ENCODE measurements at regions not wholly inside any gene's neighbourhood (a gene's known extent, or its start where the extent isn't known, plus 50 kb on each side); places are given as distances from the start of the nearest gene placed in this dataset.

DNA sequence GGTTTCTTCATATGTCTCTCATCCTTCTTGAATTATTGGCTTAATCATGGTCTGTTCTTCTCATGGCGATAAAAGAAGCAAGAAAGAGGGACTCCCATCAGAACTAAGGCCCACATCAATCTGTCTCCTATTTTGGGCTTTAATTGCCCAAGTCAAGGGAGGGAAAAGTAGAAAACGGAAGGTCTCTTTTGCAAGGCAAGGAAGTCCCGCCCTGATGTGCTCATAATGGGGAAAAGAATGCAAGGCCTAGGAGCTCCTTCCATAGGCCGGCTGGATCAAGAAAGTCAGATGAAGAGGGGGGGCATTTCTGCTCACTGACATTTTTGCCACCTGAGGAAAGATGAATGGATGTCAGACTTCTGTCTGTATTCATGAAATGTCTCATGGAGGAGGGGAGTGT lies 127.7 kb upstream of the RPS6KA3 start:
- H3K27me3 Mint-ChIP-seq, result no peaks in the 10 kb centered on the region
- no peaks in the 10 kb centered on the region for H3K9me3 Mint-ChIP-seq
- no peak overlapping the region for H3K27ac Mint-ChIP-seq
- H3K36me3 Mint-ChIP-seq (ENCODE audit: insufficient read depth), result peaks cover 4% of the 10 kb centered on the region
- no peaks in the 10 kb centered on the region for H3K4me1 Mint-ChIP-seq (ENCODE audit: low read depth in 2 of 2)
- DNase-seq (no peak), ATAC-seq (replicated peaks) (no peak)
- H3K4me3 Mint-ChIP-seq, result no peak overlapping the region

DNA sequence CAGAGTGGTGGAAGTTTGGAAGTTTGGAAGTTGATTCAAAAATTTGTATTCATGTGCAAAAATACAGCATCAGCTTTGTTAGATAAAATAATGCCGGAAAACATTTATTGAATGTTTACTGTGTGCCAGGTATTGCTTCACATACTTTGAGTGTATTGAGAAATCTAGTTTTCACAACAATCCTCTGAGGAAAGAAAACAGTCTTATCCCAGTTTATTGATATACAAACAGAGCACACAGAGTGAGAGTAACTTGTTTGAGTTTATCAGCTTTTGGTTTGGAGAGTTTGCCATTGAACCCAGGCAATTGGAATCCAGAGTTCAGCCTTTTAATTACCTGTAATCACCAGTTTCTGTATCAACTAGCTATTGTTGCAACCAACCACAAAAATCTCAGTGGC lies 127.2 kb upstream of the RPS6KA3 start:
- H3K4me1 Mint-ChIP-seq (ENCODE audit: low read depth in 2 of 2), result no peaks in the 10 kb centered on the region
- no peaks in the 10 kb centered on the region for H3K27me3 Mint-ChIP-seq
- no peak for ATAC-seq (replicated peaks)
- H3K9me3 Mint-ChIP-seq, result no peaks in the 10 kb centered on the region
- DNase-seq, result no peak
- H3K27ac Mint-ChIP-seq, result no peak overlapping the region
- H3K36me3 Mint-ChIP-seq (ENCODE audit: insufficient read depth), result peaks cover 4% of the 10 kb centered on the region
- no peak overlapping the region for H3K4me3 Mint-ChIP-seq

GRCh38 chrX:20388594-20388993 lies 121.9 kb upstream of the RPS6KA3 start:
- Mint-ChIP-seq H3K27ac (no peak overlapping the region), H3K36me3 (ENCODE audit: insufficient read depth) (no peaks in the 10 kb centered on the region), H3K4me3 (no peak overlapping the region), H3K4me1 (ENCODE audit: low read depth in 2 of 2) (no peaks in the 10 kb centered on the region), H3K27me3 (no peaks in the 10 kb centered on the region), H3K9me3 (no peaks in the 10 kb centered on the region)
- DNase-seq, result no peak
- no peak for ATAC-seq (replicated peaks)

- H3K4me3 Mint-ChIP-seq, result no peak overlapping the region
- H3K36me3 Mint-ChIP-seq (ENCODE audit: insufficient read depth), result no peaks in the 10 kb centered on the region
- no peak overlapping the region for H3K27ac Mint-ChIP-seq
- H3K4me1 Mint-ChIP-seq (ENCODE audit: low read depth in 2 of 2), result peaks cover 9 to 10% of the 10 kb centered on the region in 2 donors
- no peaks in the 10 kb centered on the region for H3K9me3 Mint-ChIP-seq
- ATAC-seq (replicated peaks) (no peak), DNase-seq (no peak)
- no peaks in the 10 kb centered on the region for H3K27me3 Mint-ChIP-seq
Measured at GRCh38 chrX:20383477-20383876, 116.8 kb upstream of the RPS6KA3 start.

GRCh38 chrX:20382518-20383297 lies 116.0 kb upstream of the RPS6KA3 start:
- Mint-ChIP-seq H3K4me3 (peak overlapping the region; percentile 53 to 55), H3K4me1 (ENCODE audit: low read depth in 2 of 2) (peaks cover 11 to 16% of the 10 kb centered on the region in 2 donors), H3K27ac (no peak overlapping the region), H3K27me3 (no peaks in the 10 kb centered on the region), H3K9me3 (no peaks in the 10 kb centered on the region), H3K36me3 (ENCODE audit: insufficient read depth) (no peaks in the 10 kb centered on the region)
- ATAC-seq (replicated peaks) (peak; percentile 48), DNase-seq (no peak)

DNA sequence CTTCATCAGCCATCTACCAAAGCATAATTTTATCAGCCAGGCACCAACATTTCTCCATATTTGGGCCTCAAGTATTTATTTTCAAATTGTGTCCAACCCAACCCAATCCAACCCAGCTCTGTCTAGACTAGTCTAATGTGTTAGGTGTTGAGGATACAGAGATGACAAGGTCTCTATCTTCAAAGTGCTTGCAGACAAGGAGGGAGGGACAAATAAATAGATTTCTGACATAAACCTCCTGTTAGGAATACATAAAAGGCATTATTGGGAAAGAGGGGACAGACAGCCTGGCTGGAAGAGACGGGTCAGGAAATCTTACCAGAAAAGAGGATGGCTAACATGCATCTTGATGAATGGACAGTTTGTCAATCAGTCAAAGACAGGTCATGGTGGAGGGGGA lies 115.4 kb upstream of the RPS6KA3 start:
- Mint-ChIP-seq H3K9me3 (no peaks in the 10 kb centered on the region), H3K27ac (no peak overlapping the region), H3K4me3 (peak overlapping the region in 1 of 2 donors; percentile 53), H3K27me3 (no peaks in the 10 kb centered on the region), H3K4me1 (ENCODE audit: low read depth in 2 of 2) (peaks cover 11 to 16% of the 10 kb centered on the region in 2 donors), H3K36me3 (ENCODE audit: insufficient read depth) (no peaks in the 10 kb centered on the region)
- DNase-seq (no peak), ATAC-seq (replicated peaks) (no peak)

GRCh38 chrX:20378233-20378920 lies 111.7 kb upstream of the RPS6KA3 start:
- ATAC-seq (replicated peaks) (peak; percentile 39), DNase-seq (no peak)
- Mint-ChIP-seq H3K27ac (peak overlapping the region; percentile 9 to 58), H3K9me3 (no peaks in the 10 kb centered on the region), H3K27me3 (no peaks in the 10 kb centered on the region), H3K4me3 (no peak overlapping the region), H3K4me1 (ENCODE audit: low read depth in 2 of 2) (peaks cover 11 to 16% of the 10 kb centered on the region in 2 donors), H3K36me3 (ENCODE audit: insufficient read depth) (no peaks in the 10 kb centered on the region)

DNA sequence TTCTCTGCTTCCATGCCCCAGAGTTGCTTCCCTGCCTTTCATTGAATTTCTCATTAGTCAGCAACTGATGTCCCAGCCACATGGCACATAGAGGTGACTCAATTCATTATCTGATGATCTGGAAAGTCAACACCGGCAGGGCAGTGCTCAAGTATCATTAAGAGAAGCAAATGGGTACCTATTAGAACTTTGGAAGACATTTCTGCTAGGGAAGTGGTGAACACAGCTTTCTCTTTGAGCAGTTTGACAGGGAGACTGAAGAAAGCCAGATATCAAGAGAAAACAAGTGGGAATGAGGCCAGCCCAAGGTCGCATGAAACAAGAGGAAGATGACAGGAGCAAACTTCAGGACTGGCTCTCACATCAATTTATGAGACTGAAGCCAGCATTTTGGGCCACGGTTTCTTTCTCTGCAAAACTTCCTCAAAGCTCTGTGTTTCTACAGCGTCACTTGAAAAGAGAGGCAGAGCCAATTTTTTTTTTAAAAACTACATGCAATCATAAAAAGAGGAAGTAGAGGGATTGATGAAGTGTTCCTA lies 108.3 kb upstream of the RPS6KA3 start:
- H3K27me3 Mint-ChIP-seq, result no peaks in the 10 kb centered on the region
- peak overlapping the region in 1 of 2 donors; percentile 10 for H3K27ac Mint-ChIP-seq
- H3K36me3 Mint-ChIP-seq (ENCODE audit: insufficient read depth), result no peaks in the 10 kb centered on the region
- DNase-seq (no peak), ATAC-seq (replicated peaks) (no peak)
- H3K4me3 Mint-ChIP-seq, result no peak overlapping the region
- H3K4me1 Mint-ChIP-seq (ENCODE audit: low read depth in 2 of 2), result peaks cover 4 to 7% of the 10 kb centered on the region in 2 donors
- H3K9me3 Mint-ChIP-seq, result no peaks in the 10 kb centered on the region

GRCh38 chrX:20374450-20374849 lies 107.7 kb upstream of the RPS6KA3 start:
- Mint-ChIP-seq H3K27ac (no peak overlapping the region), H3K9me3 (no peaks in the 10 kb centered on the region), H3K27me3 (no peaks in the 10 kb centered on the region), H3K36me3 (ENCODE audit: insufficient read depth) (no peaks in the 10 kb centered on the region), H3K4me3 (no peak overlapping the region), H3K4me1 (ENCODE audit: low read depth in 2 of 2) (peaks cover 4 to 7% of the 10 kb centered on the region in 2 donors)
- ATAC-seq (replicated peaks), result no peak
- no peak for DNase-seq

DNA sequence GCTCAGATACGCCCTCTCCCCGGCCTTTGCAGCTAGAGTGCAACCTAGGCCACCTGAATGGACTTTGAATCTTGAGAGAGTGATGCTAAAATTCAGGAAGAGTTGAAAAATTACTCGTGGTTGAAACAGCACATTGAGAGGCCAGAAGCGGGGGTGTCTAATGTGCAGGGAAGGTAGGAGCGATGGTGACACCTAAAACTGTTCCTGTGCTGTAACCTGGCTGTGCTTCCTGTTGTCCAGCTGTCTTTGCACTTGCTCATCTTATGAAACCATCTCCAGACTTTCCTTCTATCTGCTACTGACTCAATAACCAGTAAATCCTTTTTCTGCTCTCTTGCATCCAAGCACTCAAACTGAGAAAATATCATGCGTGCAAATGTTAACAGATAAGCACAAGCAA lies 106.4 kb upstream of the RPS6KA3 start:
- ATAC-seq (replicated peaks), result no peak
- Mint-ChIP-seq H3K27me3 (no peaks in the 10 kb centered on the region), H3K36me3 (ENCODE audit: insufficient read depth) (no peaks in the 10 kb centered on the region), H3K9me3 (no peaks in the 10 kb centered on the region), H3K4me3 (no peak overlapping the region), H3K4me1 (ENCODE audit: low read depth in 2 of 2) (peaks cover 2% of the 10 kb centered on the region in 2 donors), H3K27ac (no peak overlapping the region)
- no peak for DNase-seq

DNA sequence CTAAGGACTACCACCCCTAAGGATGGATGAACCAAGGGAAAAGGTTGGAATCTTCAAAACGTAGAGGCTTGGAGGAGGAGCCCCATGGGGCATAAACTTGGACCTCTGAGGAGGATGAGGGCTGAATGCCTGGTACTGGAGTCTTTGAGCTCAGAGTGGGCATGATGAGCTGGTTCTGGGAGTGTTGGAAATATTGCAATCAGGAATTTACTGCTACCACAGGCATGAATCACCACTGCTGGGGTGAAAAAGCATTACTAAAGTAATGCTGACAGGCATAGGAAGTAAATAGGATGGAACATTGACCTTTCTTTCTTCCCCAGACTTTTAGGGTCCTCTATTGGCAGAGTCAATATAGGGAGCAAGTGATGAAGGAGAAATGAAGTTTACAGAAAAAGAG lies 105.8 kb upstream of the RPS6KA3 start:
- DNase-seq, result no peak
- no peak for ATAC-seq (replicated peaks)
- no peaks in the 10 kb centered on the region for H3K36me3 Mint-ChIP-seq (ENCODE audit: insufficient read depth)
- H3K4me3 Mint-ChIP-seq, result no peak overlapping the region
- H3K27me3 Mint-ChIP-seq, result no peaks in the 10 kb centered on the region
- peaks cover 0 to 2% of the 10 kb centered on the region in 2 donors for H3K4me1 Mint-ChIP-seq (ENCODE audit: low read depth in 2 of 2)
- H3K9me3 Mint-ChIP-seq, result no peaks in the 10 kb centered on the region
- H3K27ac Mint-ChIP-seq, result no peak overlapping the region

GRCh38 chrX:20369468-20369867 lies 102.8 kb upstream of the RPS6KA3 start:
- Mint-ChIP-seq H3K27me3 (no peaks in the 10 kb centered on the region), H3K4me1 (ENCODE audit: low read depth in 2 of 2) (peaks cover 0 to 2% of the 10 kb centered on the region in 2 donors), H3K27ac (no peak overlapping the region), H3K36me3 (ENCODE audit: insufficient read depth) (no peaks in the 10 kb centered on the region), H3K9me3 (no peaks in the 10 kb centered on the region), H3K4me3 (no peak overlapping the region)
- DNase-seq (no peak), ATAC-seq (replicated peaks) (no peak)

- ATAC-seq (replicated peaks), result no peak
- Mint-ChIP-seq H3K9me3 (no peaks in the 10 kb centered on the region), H3K36me3 (ENCODE audit: insufficient read depth) (no peaks in the 10 kb centered on the region), H3K4me1 (ENCODE audit: low read depth in 2 of 2) (peaks cover 0 to 2% of the 10 kb centered on the region in 2 donors), H3K27ac (no peak overlapping the region), H3K4me3 (no peak overlapping the region), H3K27me3 (no peaks in the 10 kb centered on the region)
- DNase-seq, result no peak
Measured at GRCh38 chrX:20364238-20364637, 97.5 kb upstream of the RPS6KA3 start.

DNA sequence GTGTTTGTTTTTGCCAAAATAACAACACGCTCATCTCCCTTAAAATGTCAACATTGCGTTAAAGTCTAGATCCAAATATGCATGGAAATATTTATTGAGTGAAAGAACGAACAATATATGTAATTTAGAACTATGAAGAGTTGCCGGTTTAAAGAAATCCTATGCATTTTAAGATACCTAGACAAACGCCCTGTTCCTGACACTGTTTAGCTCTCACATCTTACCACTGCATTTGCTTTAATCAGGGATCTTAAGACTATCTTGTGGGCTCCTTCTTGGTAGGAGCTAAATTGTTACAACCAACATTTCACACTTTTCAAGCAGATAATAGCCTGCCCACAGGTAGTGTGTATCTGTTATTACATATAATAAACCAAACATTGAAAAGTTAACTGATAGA lies 96.6 kb upstream of the RPS6KA3 start:
- H3K4me3 Mint-ChIP-seq, result no peak overlapping the region
- H3K27ac Mint-ChIP-seq, result no peak overlapping the region
- H3K9me3 Mint-ChIP-seq, result no peaks in the 10 kb centered on the region

More for the DNA sequence above, 96.6 kb upstream of the RPS6KA3 start:
- DNase-seq (no peak), ATAC-seq (replicated peaks) (no peak)
- no peaks in the 10 kb centered on the region for H3K27me3 Mint-ChIP-seq
- peaks cover 0 to 2% of the 10 kb centered on the region in 2 donors for H3K4me1 Mint-ChIP-seq (ENCODE audit: low read depth in 2 of 2)
- no peaks in the 10 kb centered on the region for H3K36me3 Mint-ChIP-seq (ENCODE audit: insufficient read depth)

All from effector memory CD8-positive, alpha-beta T cell (primary cell).